Neural crest cell (in vitro differentiated cells): ENCODE measurements at regions not wholly inside any gene's neighbourhood (a gene's known extent, or its start where the extent isn't known, plus 50 kb on each side); places are given as distances from the start of the nearest gene placed in this dataset.
"Not testable (repeated sequence)": the region's sequence is repeated elsewhere in the genome, so short reads cannot be mapped to it uniquely, and the experiment has no call there.

Experiments
- DNase-seq: peaks from one replicate; pipeline ENCODE4 v3.0.0; 2021; ENCODE audit warnings: low read depth, mixed read lengths, low spot score
- H3K27ac Mint-ChIP-seq: one replicate; pipeline ENCODE4 v1.8.0; 2021; ENCODE audit warnings: mild to moderate bottlenecking, mixed read lengths; ENCODE audit not compliant: unreplicated experiment
- H3K27me3 Mint-ChIP-seq: 2 replicates; pipeline ENCODE4 v1.8.0; 2021; ENCODE audit warnings: low read depth, mild to moderate bottlenecking, mixed read lengths
- H3K36me3 Mint-ChIP-seq: 2 replicates; pipeline ENCODE4 v1.8.0; 2021; ENCODE audit warnings: low read depth, mild to moderate bottlenecking, mixed read lengths
- H3K4me1 Mint-ChIP-seq: 2 replicates; pipeline ENCODE4 v1.8.0; 2021; ENCODE audit warnings: mixed read lengths
- H3K4me3 Mint-ChIP-seq: one replicate; pipeline ENCODE4 v1.8.0; 2021; ENCODE audit warnings: mild to moderate bottlenecking, mixed read lengths
- H3K9me3 Mint-ChIP-seq: 2 replicates; pipeline ENCODE4 v1.8.0; 2021; ENCODE audit warnings: mixed read lengths
- CTCF ChIP-seq: fragments of 200-600 bp; sonication (generic); conservative IDR thresholded peaks from 2 replicates; pipeline ENCODE4 v1.5.0; 2021; ENCODE audit warnings: antibody characterized with exemption, mild to moderate bottlenecking

DNA sequence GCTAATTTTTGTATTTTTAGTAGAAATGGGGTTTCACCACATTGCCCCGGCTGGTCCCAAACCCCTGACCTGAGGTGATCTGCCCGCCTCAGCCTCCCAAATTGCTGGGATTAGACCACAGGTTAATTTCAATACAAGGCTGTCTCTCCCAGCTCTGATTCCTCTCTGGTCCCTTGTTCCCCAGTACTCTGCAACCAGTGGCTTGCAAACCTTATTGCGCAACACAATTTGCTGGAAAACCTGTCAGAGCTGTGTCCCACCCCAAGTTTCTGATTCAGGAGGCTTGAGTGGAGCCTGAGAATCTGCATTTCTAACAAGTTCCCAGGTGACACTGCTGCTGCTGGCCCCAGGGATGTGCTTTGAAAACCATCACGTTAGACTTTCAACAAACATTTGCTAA lies 96.2 kb upstream of the SRSF6 start:
- no peaks in the 10 kb centered on the region for H3K4me1 Mint-ChIP-seq
- DNase-seq, result no peak
- no peak overlapping the region for H3K4me3 Mint-ChIP-seq
- H3K9me3 Mint-ChIP-seq, result peaks cover 5% of the 10 kb centered on the region
- TF ChIP-seq CTCF, result no peak
- no peak overlapping the region for H3K27ac Mint-ChIP-seq
- peaks cover 6% of the 10 kb centered on the region for H3K27me3 Mint-ChIP-seq
- H3K36me3 Mint-ChIP-seq, result no peaks in the 10 kb centered on the region

DNA sequence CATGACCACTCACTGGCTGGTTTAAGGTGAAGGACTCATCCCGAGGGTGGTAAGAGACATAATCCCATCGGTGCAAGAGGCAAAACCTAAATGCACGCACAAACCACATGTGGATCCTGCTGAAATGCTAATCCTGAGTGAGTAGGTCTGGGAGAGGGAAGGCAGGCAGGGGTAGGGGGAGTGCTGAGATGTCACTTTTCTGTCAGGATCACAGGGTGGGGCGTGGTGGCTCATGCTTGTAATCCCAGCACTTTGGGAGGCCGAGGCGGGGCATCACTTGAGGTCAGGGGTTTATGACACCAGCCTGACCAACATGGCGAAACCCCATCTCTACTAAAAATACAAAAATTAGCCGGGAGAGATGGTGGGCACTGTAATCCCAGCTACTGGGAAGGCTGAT lies 97.7 kb upstream of the SRSF6 start:
- no peaks in the 10 kb centered on the region for H3K4me1 Mint-ChIP-seq
- peaks cover 2% of the 10 kb centered on the region for H3K27me3 Mint-ChIP-seq
- H3K9me3 Mint-ChIP-seq, result peaks cover 5% of the 10 kb centered on the region
- no peak for DNase-seq
- H3K27ac Mint-ChIP-seq, result no peak overlapping the region
- no peak overlapping the region for H3K4me3 Mint-ChIP-seq
- H3K36me3 Mint-ChIP-seq, result no peaks in the 10 kb centered on the region
- no peak for TF ChIP-seq CTCF

DNA sequence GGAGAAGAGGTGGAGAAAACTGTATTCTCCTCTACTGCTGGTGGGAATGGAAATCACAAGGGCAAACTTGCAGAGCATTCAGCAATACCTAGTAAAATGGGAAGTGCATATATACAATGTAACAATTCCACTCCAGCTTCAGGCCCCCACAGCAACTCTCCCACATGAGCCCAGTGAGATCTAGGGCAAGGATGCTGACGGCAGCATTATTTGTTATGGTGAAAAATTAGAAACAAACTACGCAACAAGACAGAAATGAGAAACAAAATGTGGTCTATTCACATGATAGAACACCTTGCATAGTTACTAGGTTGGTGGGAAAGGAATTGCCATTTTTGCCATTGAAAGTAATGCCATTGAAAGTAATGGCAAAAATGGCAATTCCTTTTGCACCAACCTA lies 98.9 kb upstream of the SRSF6 start:
- DNase-seq, result no peak
- no peak overlapping the region for H3K4me3 Mint-ChIP-seq
- no peaks in the 10 kb centered on the region for H3K4me1 Mint-ChIP-seq
- H3K36me3 Mint-ChIP-seq, result no peaks in the 10 kb centered on the region
- TF ChIP-seq CTCF, result no peak
- peaks cover 2% of the 10 kb centered on the region for H3K27me3 Mint-ChIP-seq
- no peak overlapping the region for H3K27ac Mint-ChIP-seq
- H3K9me3 Mint-ChIP-seq, result peaks cover 5% of the 10 kb centered on the region

- TF ChIP-seq CTCF, result no peak
- Mint-ChIP-seq H3K27me3 (peaks cover 2% of the 10 kb centered on the region), H3K4me3 (no peak overlapping the region), H3K27ac (no peak overlapping the region), H3K36me3 (no peaks in the 10 kb centered on the region), H3K4me1 (no peaks in the 10 kb centered on the region), H3K9me3 (peaks cover 5% of the 10 kb centered on the region)
- DNase-seq, result no peak
Observed at GRCh38 chr20:43357352-43357751, 100.3 kb upstream of the SRSF6 start.

- Mint-ChIP-seq H3K36me3 (no peaks in the 10 kb centered on the region), H3K27me3 (peaks cover 2% of the 10 kb centered on the region), H3K4me1 (no peaks in the 10 kb centered on the region), H3K27ac (no peak overlapping the region), H3K9me3 (peaks cover 5% of the 10 kb centered on the region), H3K4me3 (no peak overlapping the region)
- no peak for TF ChIP-seq CTCF
- no peak for DNase-seq
Observed at GRCh38 chr20:43355610-43356009, 102.1 kb upstream of the SRSF6 start.

DNA sequence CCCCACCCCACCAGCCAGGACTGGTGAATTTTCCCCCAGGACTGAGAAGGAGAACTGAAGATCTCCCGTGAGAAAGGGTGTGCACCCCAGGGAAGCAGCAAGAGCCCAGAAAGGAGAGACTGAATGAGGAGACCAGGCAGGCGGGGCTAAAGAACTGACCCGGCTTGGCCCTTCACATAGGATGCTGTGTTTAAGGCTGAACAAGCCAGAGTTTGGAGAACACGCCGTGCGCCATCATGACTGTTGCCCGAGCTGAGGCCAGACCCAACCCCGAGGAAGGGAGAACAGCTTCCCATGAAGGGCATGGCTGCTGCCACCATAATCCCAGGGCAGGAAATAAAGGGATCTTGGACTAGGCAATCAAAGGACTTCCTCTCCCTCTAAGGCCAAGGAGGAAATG lies 104.7 kb upstream of the SRSF6 start:
- no peak overlapping the region for H3K4me3 Mint-ChIP-seq
- no peak overlapping the region for H3K27ac Mint-ChIP-seq
- no peak for DNase-seq
- no peaks in the 10 kb centered on the region for H3K4me1 Mint-ChIP-seq
- peaks cover 7% of the 10 kb centered on the region for H3K27me3 Mint-ChIP-seq
- no peaks in the 10 kb centered on the region for H3K9me3 Mint-ChIP-seq
- no peaks in the 10 kb centered on the region for H3K36me3 Mint-ChIP-seq
- no peak for TF ChIP-seq CTCF

- not testable (repeated sequence) for H3K4me1 Mint-ChIP-seq, DNase-seq, H3K9me3 Mint-ChIP-seq, H3K36me3 Mint-ChIP-seq, H3K4me3 Mint-ChIP-seq, H3K27ac Mint-ChIP-seq
- H3K27me3 Mint-ChIP-seq, result peaks cover 15% of the 10 kb centered on the region
Observed at GRCh38 chr20:43350694-43351093, 107.0 kb upstream of the SRSF6 start.
